B cell (primary cell): ENCODE measurements at regions not wholly inside any gene's neighbourhood (a gene's known extent, or its start where the extent isn't known, plus 50 kb on each side); places are given as distances from the start of the nearest gene placed in this dataset.

Experiments
- EZH2 ChIP-seq: IDR thresholded peaks from 2 replicates; pipeline ENCODE4 v1.6.1; 2012; ENCODE audit warnings: borderline replicate concordance, low read depth, mild to moderate bottlenecking, moderate library complexity, low read length; ENCODE audit not compliant: insufficient read depth, poor library complexity, severe bottlenecking
- TF ChIP-seq, protein P1 (sequence below): fragments of 200-600 bp; IDR thresholded peaks from one replicate; pipeline ENCODE4 v1.8.0; 2022; ENCODE audit warnings: antibody characterized with exemption, mild to moderate bottlenecking

DNA sequence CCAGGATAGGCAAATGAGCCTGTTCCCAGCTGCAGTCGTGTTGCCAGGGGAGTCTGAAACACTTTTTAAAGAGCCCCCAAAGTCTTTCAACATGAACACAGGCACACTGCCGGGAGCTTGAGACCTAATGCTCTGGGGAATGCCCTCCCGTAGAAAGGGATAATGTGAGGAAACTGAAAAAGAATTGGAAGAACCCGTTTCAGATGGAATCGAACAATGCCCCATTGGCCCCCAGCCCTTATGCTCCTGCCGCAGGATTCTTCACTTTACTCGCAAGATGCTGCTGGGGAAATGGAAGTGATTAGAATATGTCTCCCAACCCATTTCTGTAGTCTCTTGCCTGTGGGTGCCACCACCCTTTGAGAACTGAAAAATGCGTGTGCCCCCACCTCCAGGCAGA, 136.3 kb upstream of the GATA6 start:
- TF ChIP-seq, protein P1, sequence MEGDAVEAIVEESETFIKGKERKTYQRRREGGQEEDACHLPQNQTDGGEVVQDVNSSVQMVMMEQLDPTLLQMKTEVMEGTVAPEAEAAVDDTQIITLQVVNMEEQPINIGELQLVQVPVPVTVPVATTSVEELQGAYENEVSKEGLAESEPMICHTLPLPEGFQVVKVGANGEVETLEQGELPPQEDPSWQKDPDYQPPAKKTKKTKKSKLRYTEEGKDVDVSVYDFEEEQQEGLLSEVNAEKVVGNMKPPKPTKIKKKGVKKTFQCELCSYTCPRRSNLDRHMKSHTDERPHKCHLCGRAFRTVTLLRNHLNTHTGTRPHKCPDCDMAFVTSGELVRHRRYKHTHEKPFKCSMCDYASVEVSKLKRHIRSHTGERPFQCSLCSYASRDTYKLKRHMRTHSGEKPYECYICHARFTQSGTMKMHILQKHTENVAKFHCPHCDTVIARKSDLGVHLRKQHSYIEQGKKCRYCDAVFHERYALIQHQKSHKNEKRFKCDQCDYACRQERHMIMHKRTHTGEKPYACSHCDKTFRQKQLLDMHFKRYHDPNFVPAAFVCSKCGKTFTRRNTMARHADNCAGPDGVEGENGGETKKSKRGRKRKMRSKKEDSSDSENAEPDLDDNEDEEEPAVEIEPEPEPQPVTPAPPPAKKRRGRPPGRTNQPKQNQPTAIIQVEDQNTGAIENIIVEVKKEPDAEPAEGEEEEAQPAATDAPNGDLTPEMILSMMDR, result no peak
- TF ChIP-seq EZH2, result no peak
